Occipital lobe (tissue), 1 donor: ENCODE measurements at regions not wholly inside any gene's neighbourhood (a gene's known extent, or its start where the extent isn't known, plus 50 kb on each side); places are given as distances from the start of the nearest gene placed in this dataset.

Source experiments
- DNase-seq: peaks from one replicate; lab custom pipeline; 2025; lab: John Stamatoyannopoulos, UW

- DNase-seq: no peak
Observed at GRCh38 chr6:132868057-132868456, 53.7 kb downstream of the RPS12 start.

DNA sequence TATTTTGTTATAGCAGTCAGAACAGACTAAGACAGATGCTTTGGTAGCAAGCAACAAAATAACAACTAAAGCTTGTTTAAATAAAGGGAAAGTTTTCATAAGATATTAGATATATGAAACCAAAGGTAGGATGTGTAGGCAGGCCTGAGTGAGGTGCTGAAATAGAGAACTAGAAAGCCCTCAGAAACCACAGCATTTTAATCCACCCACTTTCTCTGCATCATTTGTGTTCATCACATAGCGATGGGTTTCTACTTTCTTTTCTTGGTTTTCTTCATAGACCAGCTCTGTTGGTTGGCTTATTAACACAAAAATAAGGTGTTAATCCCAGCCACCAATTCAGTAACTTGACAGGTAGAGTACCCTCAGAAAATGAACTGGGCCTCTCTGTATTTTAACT is 58.6 kb downstream of the RPS12 start:
- no peak for DNase-seq

GRCh38 chr6:132877003-132877402 is 62.6 kb downstream of the RPS12 start:
- no peak for DNase-seq

GRCh38 chr6:132887204-132887603 is 72.8 kb downstream of the RPS12 start:
- DNase-seq: no peak

- DNase-seq: no peak
Observed at GRCh38 chr6:132888701-132889100, 74.3 kb downstream of the RPS12 start.

GRCh38 chr6:132892929-132893771 is 78.8 kb downstream of the RPS12 start:
- DNase-seq: no peak

DNA sequence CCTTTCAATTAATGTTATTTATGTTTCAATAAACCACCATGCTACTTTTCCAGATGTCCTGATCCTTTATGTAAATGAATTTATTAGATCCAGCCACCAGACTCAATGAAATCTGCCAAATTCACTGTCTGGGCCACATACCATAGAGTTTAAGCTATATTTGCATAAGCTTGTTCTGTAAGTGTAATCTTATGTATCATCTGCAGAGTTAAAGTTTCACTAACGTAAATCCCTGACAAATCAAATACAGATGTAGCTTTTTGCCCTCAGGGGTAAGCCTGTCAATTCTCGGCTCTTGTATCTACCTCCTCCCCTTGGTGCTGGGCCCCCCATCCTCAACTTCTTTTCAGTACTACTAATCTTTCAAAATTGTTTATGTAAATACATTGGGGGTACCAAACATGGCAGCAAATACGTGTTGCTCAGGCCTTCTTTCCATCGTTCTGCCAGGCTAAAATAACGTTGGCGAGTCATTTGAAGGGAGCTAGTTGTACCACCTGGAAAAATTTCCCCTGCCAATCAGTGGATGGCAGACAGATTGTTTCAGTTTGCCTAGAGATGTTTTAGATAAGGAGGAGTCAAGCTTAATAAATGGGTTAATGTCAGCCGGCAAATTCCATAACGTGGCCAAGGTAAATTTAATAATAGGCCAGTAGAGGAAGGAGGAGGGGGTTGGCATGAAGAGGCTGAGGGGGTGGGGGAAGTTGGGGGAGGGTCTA is 79.6 kb downstream of the RPS12 start:
- DNase-seq: no peak

- no peak for DNase-seq
Observed at GRCh38 chr6:132898376-132898775, 84.0 kb downstream of the RPS12 start.

- DNase-seq: no peak
Observed at GRCh38 chr6:132900849-132901248, 86.5 kb downstream of the RPS12 start.

- DNase-seq: no peak
Observed at GRCh38 chr6:132902901-132903300, 88.5 kb downstream of the RPS12 start.

- DNase-seq: no peak
Observed at GRCh38 chr6:132907231-132907630, 92.9 kb downstream of the RPS12 start.

- DNase-seq: no peak
Observed at GRCh38 chr6:132907914-132908313, 93.5 kb downstream of the RPS12 start.

DNA sequence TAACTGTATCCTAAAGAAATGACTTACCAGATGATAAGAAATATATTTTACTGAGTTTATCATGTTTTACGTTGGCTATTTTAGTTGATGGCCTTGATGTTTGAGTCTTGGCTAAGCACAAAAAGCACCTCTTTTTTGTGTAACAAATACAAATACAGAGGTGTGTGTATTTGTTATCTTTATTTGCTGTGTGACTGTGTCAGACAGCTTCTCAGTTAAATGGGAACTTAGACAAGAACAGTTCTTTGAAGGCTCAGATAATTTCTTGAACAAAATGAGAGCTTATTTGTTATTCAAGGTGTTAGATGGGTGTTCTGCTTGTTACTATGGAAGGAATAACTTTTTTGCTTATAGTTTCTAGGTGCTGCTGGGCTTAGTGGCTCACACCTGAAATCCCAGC is 95.4 kb downstream of the RPS12 start:
- no peak for DNase-seq

DNA sequence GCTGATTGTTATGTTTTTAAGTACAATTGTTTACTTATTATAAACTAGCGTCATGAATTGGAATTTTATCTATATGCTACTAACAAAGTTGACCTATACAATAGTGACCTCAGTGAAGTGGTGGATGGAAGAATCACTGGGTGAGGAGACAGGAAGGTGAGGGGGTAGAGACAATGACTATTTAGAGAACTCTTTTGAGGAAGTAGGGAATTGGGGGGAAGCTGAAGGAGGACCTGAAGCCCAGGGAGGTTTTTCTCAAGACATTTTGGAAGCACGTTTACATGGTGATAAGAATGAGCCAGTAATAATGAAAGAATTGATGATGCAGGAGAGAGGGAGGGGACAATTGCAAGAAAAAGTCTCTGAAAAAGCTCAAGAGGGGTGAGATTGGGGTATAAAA is 96.4 kb downstream of the RPS12 start:
- DNase-seq: no peak

DNA sequence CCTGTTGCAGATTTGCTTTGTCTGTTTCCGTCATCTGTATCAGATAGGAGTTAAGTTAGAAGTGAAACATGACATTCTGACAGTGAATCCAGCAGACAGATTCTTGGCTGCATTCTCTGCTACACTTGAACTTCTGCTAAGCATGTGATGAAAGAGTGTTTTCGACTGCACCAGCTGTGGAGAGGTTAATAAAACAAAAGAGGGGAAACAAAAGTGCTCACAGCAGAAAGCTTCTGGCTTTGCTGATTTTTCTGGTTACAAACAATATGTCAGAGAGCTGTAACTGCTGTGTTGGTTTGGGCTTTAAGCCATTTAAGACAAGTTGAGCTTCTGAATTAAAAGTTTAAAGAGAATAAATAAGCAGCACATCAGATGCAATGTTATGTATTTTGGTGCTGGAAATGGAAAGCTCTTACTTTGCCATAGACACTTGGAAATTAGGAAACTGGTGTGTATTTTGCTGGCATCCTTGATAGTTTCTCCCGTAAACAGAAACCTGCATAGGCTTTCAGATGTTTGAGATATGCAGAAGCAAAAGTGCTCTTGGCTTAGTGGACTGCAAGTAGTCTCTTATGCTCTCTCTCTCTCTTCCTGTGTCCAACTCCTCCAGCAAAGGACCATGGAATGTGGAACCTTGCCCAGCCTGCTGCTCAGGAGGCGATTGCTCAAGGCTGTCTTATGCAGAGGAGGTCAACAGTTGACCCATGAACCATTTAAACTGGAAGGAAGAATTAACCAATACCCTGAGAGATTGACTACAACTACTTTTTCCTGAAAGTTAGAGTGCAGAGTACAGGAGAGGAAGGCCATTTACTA is 104.9 kb downstream of the RPS12 start:
- DNase-seq: no peak

DNA sequence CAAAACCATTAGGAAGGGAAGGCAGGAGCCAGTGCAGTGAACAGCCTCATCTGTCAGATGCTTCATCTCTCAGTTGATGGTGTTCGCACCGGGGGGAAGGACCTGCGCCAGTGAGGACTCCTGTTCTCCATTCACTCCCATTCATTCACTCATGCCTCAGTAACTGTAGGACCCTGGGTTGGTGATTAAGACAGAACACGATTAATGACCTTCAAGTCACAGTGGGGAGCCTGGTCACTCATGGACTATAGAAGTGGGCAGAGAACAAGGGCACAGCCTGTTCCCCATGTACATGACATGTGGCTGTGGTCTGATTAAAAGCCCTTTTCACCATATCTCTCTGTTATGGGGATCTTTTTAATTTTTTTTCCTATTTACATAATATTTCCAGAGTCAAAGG is 113.3 kb downstream of the RPS12 start:
- DNase-seq: no peak

- DNase-seq: no peak
Observed at GRCh38 chr6:132929141-132929540, 114.8 kb downstream of the RPS12 start.

- DNase-seq: no peak
Observed at GRCh38 chr6:132931313-132931712, 116.9 kb downstream of the RPS12 start.

DNA sequence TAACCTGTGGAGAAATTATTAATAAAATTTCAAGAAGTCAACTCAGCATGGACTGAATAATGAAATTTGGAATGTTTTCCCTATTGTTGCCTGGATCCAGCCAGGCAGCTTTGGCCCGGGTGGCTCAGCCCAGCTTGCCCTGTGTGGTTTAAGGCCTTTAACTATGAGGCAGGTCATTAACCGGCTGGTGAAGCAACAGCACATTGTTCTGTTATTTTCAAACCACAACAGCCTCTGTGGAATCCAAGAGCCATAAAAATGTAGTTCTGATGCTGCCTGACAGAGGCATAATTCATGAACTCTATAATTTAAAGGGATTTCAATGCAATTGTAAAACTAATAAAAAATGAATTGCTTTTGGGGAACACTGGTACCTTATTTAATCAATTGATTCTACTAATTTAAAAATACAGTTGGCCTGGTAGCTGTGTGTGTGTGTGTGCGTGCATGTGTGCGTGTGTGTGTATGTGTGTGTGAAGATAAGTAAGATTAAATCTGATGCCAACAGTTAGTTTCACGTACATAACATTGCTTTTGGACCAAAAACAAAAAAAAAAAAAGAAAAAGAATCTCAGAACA is 117.7 kb downstream of the RPS12 start:
- no peak for DNase-seq

DNA sequence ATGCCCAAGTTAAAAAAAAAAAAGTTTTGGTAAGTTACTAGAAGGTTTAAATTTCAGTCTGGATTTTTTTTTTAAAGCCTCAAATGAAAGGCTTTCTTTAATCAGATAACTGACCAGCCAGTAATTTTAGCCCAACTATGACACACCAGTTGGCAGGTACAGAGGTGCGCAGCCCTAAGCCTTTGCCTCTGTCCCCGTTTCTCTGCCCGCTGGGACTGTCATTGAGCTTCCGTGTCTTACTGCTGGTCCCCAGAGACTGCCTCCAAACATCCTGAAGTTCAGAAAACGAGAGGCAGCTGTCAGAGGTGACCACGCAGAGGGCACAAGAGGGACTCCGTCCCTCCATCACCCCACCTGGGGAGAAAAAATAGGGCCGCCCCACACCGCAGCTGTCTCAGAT is 118.2 kb downstream of the RPS12 start:
- DNase-seq: no peak

DNA sequence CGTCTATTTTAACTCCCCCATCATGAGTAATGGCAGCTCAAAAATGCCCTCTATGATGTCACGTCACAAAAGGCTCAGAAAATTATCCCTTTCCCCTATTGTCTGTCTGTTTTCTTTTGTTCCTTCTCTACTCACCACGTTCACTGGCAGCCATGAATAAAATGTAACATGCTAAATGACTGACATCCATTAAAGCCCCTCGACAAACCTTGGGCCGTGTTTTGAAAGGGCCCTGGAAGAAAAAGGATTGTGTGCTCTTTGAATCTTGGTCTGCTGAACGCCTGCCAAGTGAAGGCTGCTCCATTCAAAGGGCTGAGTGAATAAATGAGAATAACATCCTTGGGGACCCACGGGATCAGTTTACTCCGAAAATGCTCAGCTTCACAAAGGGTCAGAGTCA is 118.7 kb downstream of the RPS12 start:
- no peak for DNase-seq

DNA sequence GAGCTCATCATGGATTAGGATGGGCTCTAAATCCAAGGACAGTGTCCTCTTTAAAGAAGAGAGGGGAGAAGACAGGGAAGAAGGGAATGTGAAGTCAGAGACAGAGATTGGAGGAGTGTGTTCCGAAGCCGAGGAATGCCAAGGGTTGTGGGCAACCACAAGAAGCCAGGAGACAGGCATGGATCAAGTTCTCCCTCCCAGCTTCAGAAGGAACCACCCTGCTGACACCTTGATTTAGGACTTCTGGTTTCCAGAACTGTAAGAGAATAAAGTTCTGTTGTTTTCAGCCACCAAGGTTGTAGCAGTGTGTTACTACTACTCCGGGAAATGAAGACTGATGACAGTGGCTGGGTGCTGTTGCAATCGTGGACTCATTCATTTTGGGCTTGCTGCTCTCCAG is 120.1 kb downstream of the RPS12 start:
- no peak for DNase-seq
